Eye (tissue), 1 donor: ENCODE measurements at regions not wholly inside any gene's neighbourhood (a gene's known extent, or its start where the extent isn't known, plus 50 kb on each side); places are given as distances from the start of the nearest gene placed in this dataset.
"Not testable (repeated sequence)": the region's sequence is repeated elsewhere in the genome, so short reads cannot be mapped to it uniquely, and the experiment has no call there.

ENCODE experiments used
- DNase-seq: peaks from one replicate; pipeline ENCODE4 v3.0.0-alpha.2; 2015

- DNase-seq = not testable (repeated sequence)
Measured at GRCh38 chr14:105882011-105882410, 355.6 kb downstream of the TMEM121 start.

GRCh38 chr14:105882626-105883025, 356.2 kb downstream of the TMEM121 start:
- DNase-seq = no peak

- no peak for DNase-seq
Measured at GRCh38 chr14:105883066-105884005, 357.0 kb downstream of the TMEM121 start.

- DNase-seq = not testable (repeated sequence)
Measured at GRCh38 chr14:105884192-105884807, 357.9 kb downstream of the TMEM121 start.

GRCh38 chr14:105884808-105885281, 358.5 kb downstream of the TMEM121 start:
- no peak for DNase-seq

- DNase-seq = no peak
Measured at GRCh38 chr14:105885561-105886320, 359.4 kb downstream of the TMEM121 start.

- not testable (repeated sequence) for DNase-seq
Measured at GRCh38 chr14:105886791-105887191, 360.4 kb downstream of the TMEM121 start.

GRCh38 chr14:105887692-105888091, 361.3 kb downstream of the TMEM121 start:
- no peak for DNase-seq

GRCh38 chr14:105888151-105888550, 361.8 kb downstream of the TMEM121 start:
- no peak for DNase-seq

- no peak for DNase-seq
Measured at GRCh38 chr14:105888784-105889665, 362.6 kb downstream of the TMEM121 start.

GRCh38 chr14:105889666-105890473, 363.5 kb downstream of the TMEM121 start:
- DNase-seq = no peak

- no peak for DNase-seq
Measured at GRCh38 chr14:105890474-105891220, 364.3 kb downstream of the TMEM121 start.

GRCh38 chr14:105891221-105891602, 364.8 kb downstream of the TMEM121 start:
- DNase-seq = no peak

- DNase-seq = no peak
Measured at GRCh38 chr14:105891631-105892452, 365.5 kb downstream of the TMEM121 start.

GRCh38 chr14:105892453-105893441, 366.4 kb downstream of the TMEM121 start:
- DNase-seq = not testable (repeated sequence)

- DNase-seq = not testable (repeated sequence)
Measured at GRCh38 chr14:105893686-105894085, 367.3 kb downstream of the TMEM121 start.

- DNase-seq = no peak
Measured at GRCh38 chr14:105894125-105894977, 368.0 kb downstream of the TMEM121 start.
